B cell (primary cell): ENCODE measurements at regions not wholly inside any gene's neighbourhood (a gene's known extent, or its start where the extent isn't known, plus 50 kb on each side); places are given as distances from the start of the nearest gene placed in this dataset.

Experiments used
- EZH2 ChIP-seq: IDR thresholded peaks from 2 replicates; pipeline ENCODE4 v1.6.1; 2012; ENCODE audit warnings: borderline replicate concordance, low read depth, mild to moderate bottlenecking, moderate library complexity, low read length; ENCODE audit not compliant: insufficient read depth, poor library complexity, severe bottlenecking
- TF ChIP-seq, protein P1 (sequence below): fragments of 200-600 bp; IDR thresholded peaks from one replicate; pipeline ENCODE4 v1.8.0; 2022; ENCODE audit warnings: antibody characterized with exemption, mild to moderate bottlenecking

DNA sequence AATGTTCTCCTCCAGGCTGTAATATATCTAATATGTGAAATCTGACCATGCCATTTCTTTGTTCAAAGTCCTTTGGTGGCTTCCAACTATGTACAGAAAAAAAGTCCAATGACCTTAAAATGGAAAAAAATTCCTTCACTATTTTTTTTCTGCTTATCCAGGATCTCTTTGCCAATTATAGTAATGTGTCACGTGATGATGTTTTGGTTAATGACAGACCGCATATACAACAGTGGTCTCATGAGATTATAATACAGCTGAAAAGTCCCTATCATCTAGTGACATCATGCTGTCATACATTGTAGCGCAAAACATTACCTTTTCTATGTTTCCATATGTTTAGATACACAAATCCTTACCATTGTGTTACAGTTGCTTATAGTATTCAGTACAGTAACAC lies 477.6 kb downstream of the TMEM232 start:
- TF ChIP-seq, protein P1, sequence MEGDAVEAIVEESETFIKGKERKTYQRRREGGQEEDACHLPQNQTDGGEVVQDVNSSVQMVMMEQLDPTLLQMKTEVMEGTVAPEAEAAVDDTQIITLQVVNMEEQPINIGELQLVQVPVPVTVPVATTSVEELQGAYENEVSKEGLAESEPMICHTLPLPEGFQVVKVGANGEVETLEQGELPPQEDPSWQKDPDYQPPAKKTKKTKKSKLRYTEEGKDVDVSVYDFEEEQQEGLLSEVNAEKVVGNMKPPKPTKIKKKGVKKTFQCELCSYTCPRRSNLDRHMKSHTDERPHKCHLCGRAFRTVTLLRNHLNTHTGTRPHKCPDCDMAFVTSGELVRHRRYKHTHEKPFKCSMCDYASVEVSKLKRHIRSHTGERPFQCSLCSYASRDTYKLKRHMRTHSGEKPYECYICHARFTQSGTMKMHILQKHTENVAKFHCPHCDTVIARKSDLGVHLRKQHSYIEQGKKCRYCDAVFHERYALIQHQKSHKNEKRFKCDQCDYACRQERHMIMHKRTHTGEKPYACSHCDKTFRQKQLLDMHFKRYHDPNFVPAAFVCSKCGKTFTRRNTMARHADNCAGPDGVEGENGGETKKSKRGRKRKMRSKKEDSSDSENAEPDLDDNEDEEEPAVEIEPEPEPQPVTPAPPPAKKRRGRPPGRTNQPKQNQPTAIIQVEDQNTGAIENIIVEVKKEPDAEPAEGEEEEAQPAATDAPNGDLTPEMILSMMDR = no peak
- no peak for TF ChIP-seq EZH2
